Colonic mucosa (tissue), 4 donors: ENCODE measurements at regions not wholly inside any gene's neighbourhood (a gene's known extent, or its start where the extent isn't known, plus 50 kb on each side); places are given as distances from the start of the nearest gene placed in this dataset.

Experiments used
- DNase-seq: peaks from one replicate; pipeline ENCODE4 v3.0.0-alpha.2; 2020
- H3K27ac ChIP-seq: fragments of 200-600 bp; one replicate; pipeline ENCODE4 v1.8.0; 2021
- H3K27me3 ChIP-seq: fragments of 200-600 bp; one replicate; pipeline ENCODE4 v1.8.0; 2021
- H3K36me3 ChIP-seq: fragments of 200-600 bp; one replicate; pipeline ENCODE4 v1.8.0; 2021
- H3K4me1 ChIP-seq: fragments of 200-600 bp; one replicate; pipeline ENCODE4 v1.8.0; 2021; ENCODE audit warnings: mild to moderate bottlenecking
- H3K4me3 ChIP-seq: fragments of 200-600 bp; one replicate; pipeline ENCODE4 v1.8.0; 2021
- H3K9ac ChIP-seq, 2 donors: one replicate each; pipeline ENCODE4 v1.7.0; 2013; ENCODE audit warnings: control low read depth in 2 of 2, low read depth in 2 of 2, low read length in 2 of 2
- H3K9me3 ChIP-seq: fragments of 200-600 bp; one replicate; pipeline ENCODE4 v1.8.0; 2021
- CTCF ChIP-seq: fragments of 200-600 bp; IDR thresholded peaks from one replicate; pipeline ENCODE4 v1.8.0; 2022; ENCODE audit warnings: antibody characterized with exemption, mild to moderate bottlenecking
- intact Hi-C: fragments of 100-400 bp; cut with DNase I; formaldehyde crosslinking; loops from one replicate; pipeline ENCODE4 v1.14.1; 2022
- donor health status: healthy.
- donor health status: DM: no; HTN: no; CAD: no.
- donor health status: DM: no; HTN: no; CAD: no.

DNA sequence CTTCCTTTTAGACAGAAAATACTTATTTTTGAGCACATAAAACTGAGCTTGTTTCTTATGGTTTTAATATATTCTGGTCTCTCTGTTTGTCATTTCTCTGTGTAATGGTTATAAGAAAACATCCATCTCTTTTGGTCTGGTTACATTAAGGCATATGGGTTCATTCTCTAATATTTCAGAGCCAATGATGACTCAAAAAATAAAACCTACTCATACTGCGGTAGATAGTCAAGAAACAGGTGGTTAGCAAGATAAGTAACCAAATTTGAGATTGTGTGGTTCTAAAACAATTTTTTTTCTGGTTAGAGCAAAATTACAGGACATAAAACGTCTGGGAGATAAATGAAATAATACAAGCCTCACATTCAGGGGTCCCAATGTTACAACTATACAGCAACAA is 654.5 kb downstream of the STIM2 start:
- no peaks in the 10 kb centered on the region for H3K36me3 ChIP-seq
- no peaks in the 10 kb centered on the region for H3K9me3 ChIP-seq
- H3K27ac ChIP-seq = no peak overlapping the region
- DNase-seq = no peak
- H3K9ac ChIP-seq = no peak overlapping the region
- H3K27me3 ChIP-seq = no peaks in the 10 kb centered on the region
- intact Hi-C loops = no loop called here
- TF ChIP-seq CTCF = no peak
- no peaks in the 10 kb centered on the region for H3K4me1 ChIP-seq
- no peak overlapping the region for H3K4me3 ChIP-seq

- Histone ChIP-seq H3K36me3 (no peaks in the 10 kb centered on the region), H3K9me3 (no peaks in the 10 kb centered on the region), H3K4me3 (no peak overlapping the region), H3K27me3 (no peaks in the 10 kb centered on the region), H3K4me1 (no peaks in the 10 kb centered on the region), H3K27ac (no peak overlapping the region), H3K9ac (no peak overlapping the region)
- intact Hi-C loops = no loop called here
- DNase-seq = no peak
- TF ChIP-seq CTCF = no peak
Measured at GRCh38 chr4:27518876-27519275, 658.2 kb downstream of the STIM2 start.

GRCh38 chr4:27524224-27524623 is 663.6 kb downstream of the STIM2 start:
- Histone ChIP-seq H3K4me3 (no peak overlapping the region), H3K27me3 (no peaks in the 10 kb centered on the region), H3K4me1 (no peaks in the 10 kb centered on the region), H3K27ac (no peak overlapping the region), H3K36me3 (no peaks in the 10 kb centered on the region), H3K9me3 (no peaks in the 10 kb centered on the region), H3K9ac (no peak overlapping the region)
- no peak for DNase-seq
- no peak for TF ChIP-seq CTCF
- intact Hi-C loops = no loop called here

DNA sequence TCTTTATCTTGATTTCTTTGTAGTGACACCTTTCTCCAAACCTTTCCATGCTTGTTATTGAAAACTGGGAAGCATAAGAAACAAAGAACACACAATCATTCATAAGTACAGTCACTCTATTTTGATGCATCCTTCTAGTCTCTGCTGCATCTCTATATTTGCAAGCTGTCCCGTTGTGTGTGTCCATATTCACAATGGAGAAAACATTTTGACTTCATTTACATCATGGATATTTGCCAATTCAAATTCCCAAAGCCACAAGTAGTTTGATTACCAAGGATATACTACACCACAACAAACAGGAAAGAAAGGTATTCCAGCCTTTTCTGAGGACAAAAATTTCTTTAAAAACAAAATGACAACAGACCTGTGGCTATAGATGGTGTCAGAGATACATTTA is 673.8 kb downstream of the STIM2 start:
- no peak overlapping the region for H3K4me3 ChIP-seq
- H3K27ac ChIP-seq = no peak overlapping the region
- no peak for DNase-seq
- no peaks in the 10 kb centered on the region for H3K27me3 ChIP-seq
- H3K9ac ChIP-seq = no peak overlapping the region
- H3K36me3 ChIP-seq = no peaks in the 10 kb centered on the region
- no peaks in the 10 kb centered on the region for H3K4me1 ChIP-seq
- no peak for TF ChIP-seq CTCF
- no peaks in the 10 kb centered on the region for H3K9me3 ChIP-seq
- intact Hi-C loops = no loop called here

DNA sequence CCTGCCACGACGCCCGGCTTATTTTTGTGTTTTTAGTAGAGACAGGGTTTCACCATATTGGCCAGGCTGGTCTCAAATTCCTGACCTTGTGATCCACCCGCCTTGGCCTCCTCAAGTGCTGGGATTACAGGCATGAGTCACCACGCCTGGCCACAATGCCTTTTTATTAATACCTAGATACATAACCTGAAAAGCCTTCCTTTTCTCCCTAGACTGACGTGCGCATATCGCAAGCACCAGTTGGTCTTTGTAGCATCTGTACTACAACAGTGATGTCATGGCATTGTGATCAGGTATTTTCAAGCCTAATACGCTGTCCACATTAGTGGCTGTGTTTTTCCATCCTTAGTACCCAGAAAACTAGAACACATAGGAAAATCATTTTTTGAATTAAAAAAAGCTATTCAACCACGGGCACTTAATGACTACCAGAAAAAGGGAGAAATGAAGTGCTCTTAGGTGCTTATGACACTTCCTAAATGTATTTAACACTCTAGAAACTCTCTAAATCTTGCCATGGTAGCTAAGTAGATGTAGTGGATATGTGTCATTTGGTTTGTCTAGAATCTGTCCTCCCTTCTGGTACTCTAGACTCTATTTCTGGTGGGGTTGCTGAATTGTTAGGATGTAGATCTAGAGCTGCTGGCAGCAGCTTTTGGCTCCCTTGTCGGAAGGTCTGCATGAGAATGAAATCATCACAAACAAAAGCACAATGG is 707.8 kb downstream of the STIM2 start:
- no peaks in the 10 kb centered on the region for H3K36me3 ChIP-seq
- TF ChIP-seq CTCF = no peak
- DNase-seq = no peak
- no peaks in the 10 kb centered on the region for H3K4me1 ChIP-seq
- no peaks in the 10 kb centered on the region for H3K27me3 ChIP-seq
- no peak overlapping the region for H3K27ac ChIP-seq
- intact Hi-C loops = no loop called here
- H3K9ac ChIP-seq = no peak overlapping the region
- no peak overlapping the region for H3K4me3 ChIP-seq
- no peaks in the 10 kb centered on the region for H3K9me3 ChIP-seq
